NCI-H510A (cell line): ENCODE measurements at regions not wholly inside any gene's neighbourhood (a gene's known extent, or its start where the extent isn't known, plus 50 kb on each side); places are given as distances from the start of the nearest gene placed in this dataset.

Source experiments
- DNase-seq: peaks from one replicate; lab custom pipeline; 2025; lab: John Stamatoyannopoulos, UW

GRCh38 chr17:70021726-70022125 is 53.3 kb upstream of the KCNJ16 start:
- no peak for DNase-seq

DNA sequence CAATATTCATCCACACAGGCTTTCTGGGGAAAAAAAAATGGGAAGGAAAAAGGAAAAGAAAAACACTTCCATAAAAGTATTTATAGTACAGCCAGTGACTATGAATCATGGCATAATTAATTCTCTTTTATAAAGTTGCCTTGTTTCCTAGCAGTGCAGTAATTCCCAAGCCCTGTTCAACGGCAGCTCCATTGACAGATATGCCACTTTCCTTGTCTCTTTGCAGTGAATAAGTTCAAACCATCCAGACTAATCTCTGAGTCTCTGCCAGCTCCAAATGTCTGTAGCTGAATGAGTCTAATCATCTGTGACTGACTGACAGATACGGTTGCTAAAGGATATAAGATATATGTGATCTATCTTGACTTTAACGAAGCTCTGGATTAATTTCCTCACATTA is 52.9 kb upstream of the KCNJ16 start:
- DNase-seq: no peak

- no peak for DNase-seq
These were observed 50.8 kb upstream of the KCNJ16 start for GRCh38 chr17:70024253-70024652.
